GM21390 (cell line): ENCODE measurements at regions not wholly inside any gene's neighbourhood (a gene's known extent, or its start where the extent isn't known, plus 50 kb on each side); places are given as distances from the start of the nearest gene placed in this dataset.
"Not testable (repeated sequence)": the region's sequence is repeated elsewhere in the genome, so short reads cannot be mapped to it uniquely, and the experiment has no call there.

Experiments used
- ATAC-seq: cut with Tn5 transposase; IDR thresholded peaks from one replicate; pipeline ENCODE4 v1.9.1; 2021; ENCODE audit not compliant: unreplicated experiment

GRCh38 chr3:11713171-11713570, 69.5 kb upstream of the VGLL4 start:
- ATAC-seq: no peak

- ATAC-seq: no peak
Measured at GRCh38 chr3:11712646-11713045, 68.9 kb upstream of the VGLL4 start.

- ATAC-seq: no peak
Measured at GRCh38 chr3:11711876-11712275, 68.2 kb upstream of the VGLL4 start.

GRCh38 chr3:11709782-11710181, 66.1 kb upstream of the VGLL4 start:
- no peak for ATAC-seq

- ATAC-seq: not testable (repeated sequence)
Measured at GRCh38 chr3:11707084-11707483, 63.4 kb upstream of the VGLL4 start.

GRCh38 chr3:11706604-11707003, 62.9 kb upstream of the VGLL4 start:
- no peak for ATAC-seq

- no peak for ATAC-seq
Measured at GRCh38 chr3:11705049-11705448, 61.3 kb upstream of the VGLL4 start.

- ATAC-seq: no peak
Measured at GRCh38 chr3:11703146-11703545, 59.4 kb upstream of the VGLL4 start.

- ATAC-seq: no peak
Measured at GRCh38 chr3:11699083-11699427, 55.3 kb upstream of the VGLL4 start.

- ATAC-seq: no peak
Measured at GRCh38 chr3:11698326-11699082, 54.8 kb upstream of the VGLL4 start.

- no peak for ATAC-seq
Measured at GRCh38 chr3:11697701-11698100, 54.0 kb upstream of the VGLL4 start.

GRCh38 chr3:11696054-11696453, 52.3 kb upstream of the VGLL4 start:
- ATAC-seq: no peak
